Right atrium auricular region (tissue), 2 donors: ENCODE measurements at regions not wholly inside any gene's neighbourhood (a gene's known extent, or its start where the extent isn't known, plus 50 kb on each side); places are given as distances from the start of the nearest gene placed in this dataset.

ENCODE experiments used
- DNase-seq: peaks from one replicate; pipeline ENCODE4 v3.0.0-alpha.2; 2019; ENCODE audit warnings: low spot score
- H3K27ac ChIP-seq, 2 donors: fragments of 200-600 bp; sonication (generic); 1 replicate in 1 of 2; 2 replicates in 1 of 2; pipeline ENCODE4 v1.5.1; 2016 to 2019
- H3K27me3 ChIP-seq, 2 donors: fragments of 200-600 bp; sonication (generic); one replicate each; pipeline versions ENCODE4 v1.5.1 to v1.6.0; 2017 to 2019
- H3K36me3 ChIP-seq: fragments of 200-600 bp; sonication (generic); one replicate; pipeline ENCODE4 v1.5.1; 2016
- H3K4me1 ChIP-seq, 2 donors: fragments of 200-600 bp; sonication (generic); one replicate each; pipeline versions ENCODE4 v1.5.1 to v1.6.0; 2017 to 2019
- H3K4me3 ChIP-seq, 2 donors: fragments of 200-600 bp; sonication (generic); 1 replicate in 1 of 2; 2 replicates in 1 of 2; pipeline ENCODE4 v1.5.1; 2017 to 2019; ENCODE audit warnings: mild to moderate bottlenecking in 1 of 2, moderate library complexity in 1 of 2
- H3K9me3 ChIP-seq, 2 donors: fragments of 200-600 bp; sonication (generic); one replicate each; pipeline ENCODE4 v1.5.1; 2019
- CTCF ChIP-seq, 2 donors: fragments of 200-600 bp; sonication (generic); IDR thresholded peaks; one replicate each; pipeline ENCODE4 v1.5.1; 2019; ENCODE audit warnings: antibody characterized with exemption in 2 of 2

DNA sequence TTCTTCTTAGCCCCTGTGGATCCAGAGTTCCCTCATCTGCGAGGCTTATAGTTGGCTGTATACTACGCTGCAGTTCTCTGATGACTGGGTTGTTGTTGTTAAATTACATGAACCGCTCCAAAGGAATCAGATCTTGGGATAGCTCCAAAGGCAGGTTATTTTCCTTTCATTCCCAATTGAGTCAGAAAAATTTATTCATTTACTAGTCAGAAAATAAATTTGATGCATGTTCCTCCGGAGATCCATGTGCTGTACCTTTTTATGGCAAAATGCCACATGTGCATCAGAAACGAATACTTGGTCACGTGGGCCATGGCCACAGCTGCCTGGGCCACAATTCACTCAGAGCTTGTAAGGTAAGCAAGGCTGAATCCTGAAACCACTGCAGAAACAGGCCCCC, 304.0 kb downstream of the NR2F1-AS1 start:
- no peaks in the 10 kb centered on the region for H3K4me1 ChIP-seq
- no peak for TF ChIP-seq CTCF (IDR thresholded peaks at IDR 0.05)
- no peak overlapping the region for H3K4me3 ChIP-seq
- H3K27ac ChIP-seq, result no peak overlapping the region
- H3K36me3 ChIP-seq, result no peaks in the 10 kb centered on the region
- no peak for DNase-seq
- H3K27me3 ChIP-seq, result no peaks in the 10 kb centered on the region
- no peaks in the 10 kb centered on the region for H3K9me3 ChIP-seq

- Histone ChIP-seq H3K4me3 (no peak overlapping the region), H3K4me1 (no peaks in the 10 kb centered on the region), H3K27ac (no peak overlapping the region), H3K27me3 (no peaks in the 10 kb centered on the region), H3K9me3 (no peaks in the 10 kb centered on the region), H3K36me3 (no peaks in the 10 kb centered on the region)
- DNase-seq, result no peak
- TF ChIP-seq CTCF (IDR thresholded peaks at IDR 0.05), result no peak
Observed at GRCh38 chr5:93275376-93275775, 305.6 kb downstream of the NR2F1-AS1 start.

DNA sequence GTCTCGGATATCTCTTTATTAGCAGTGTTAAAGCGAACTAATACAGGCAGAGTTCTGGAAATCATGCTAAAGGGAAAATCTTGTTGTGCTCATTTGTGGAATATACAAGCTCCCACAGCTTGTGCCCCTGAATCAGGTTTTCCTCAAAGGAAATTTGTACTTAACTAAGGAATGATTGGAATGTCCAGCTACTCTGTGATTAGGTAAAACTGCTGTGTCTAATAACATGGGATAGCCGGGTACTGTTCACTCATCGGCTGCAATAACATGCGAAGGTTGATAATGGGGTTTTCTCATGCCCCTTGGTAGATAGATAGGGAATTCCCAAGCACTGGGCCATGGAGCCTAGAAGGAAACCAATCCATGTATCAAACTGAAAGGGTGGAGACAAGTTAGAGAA, 306.7 kb downstream of the NR2F1-AS1 start:
- H3K27me3 ChIP-seq, result no peaks in the 10 kb centered on the region
- H3K27ac ChIP-seq, result no peak overlapping the region
- no peaks in the 10 kb centered on the region for H3K9me3 ChIP-seq
- H3K4me3 ChIP-seq, result no peak overlapping the region
- H3K36me3 ChIP-seq, result no peaks in the 10 kb centered on the region
- TF ChIP-seq CTCF (IDR thresholded peaks at IDR 0.05), result no peak
- no peak for DNase-seq
- H3K4me1 ChIP-seq, result no peaks in the 10 kb centered on the region

GRCh38 chr5:93273176-93273575, 307.8 kb downstream of the NR2F1-AS1 start:
- TF ChIP-seq CTCF (IDR thresholded peaks at IDR 0.05), result no peak
- no peaks in the 10 kb centered on the region for H3K9me3 ChIP-seq
- no peak overlapping the region for H3K4me3 ChIP-seq
- H3K27ac ChIP-seq, result no peak overlapping the region
- H3K27me3 ChIP-seq, result no peaks in the 10 kb centered on the region
- no peaks in the 10 kb centered on the region for H3K36me3 ChIP-seq
- no peak for DNase-seq
- no peaks in the 10 kb centered on the region for H3K4me1 ChIP-seq

- Histone ChIP-seq H3K4me1 (no peaks in the 10 kb centered on the region), H3K27ac (no peak overlapping the region), H3K9me3 (no peaks in the 10 kb centered on the region), H3K4me3 (no peak overlapping the region), H3K36me3 (no peaks in the 10 kb centered on the region), H3K27me3 (no peaks in the 10 kb centered on the region)
- DNase-seq, result no peak
- no peak for TF ChIP-seq CTCF (IDR thresholded peaks at IDR 0.05)
Observed at GRCh38 chr5:93272108-93272507, 308.9 kb downstream of the NR2F1-AS1 start.

DNA sequence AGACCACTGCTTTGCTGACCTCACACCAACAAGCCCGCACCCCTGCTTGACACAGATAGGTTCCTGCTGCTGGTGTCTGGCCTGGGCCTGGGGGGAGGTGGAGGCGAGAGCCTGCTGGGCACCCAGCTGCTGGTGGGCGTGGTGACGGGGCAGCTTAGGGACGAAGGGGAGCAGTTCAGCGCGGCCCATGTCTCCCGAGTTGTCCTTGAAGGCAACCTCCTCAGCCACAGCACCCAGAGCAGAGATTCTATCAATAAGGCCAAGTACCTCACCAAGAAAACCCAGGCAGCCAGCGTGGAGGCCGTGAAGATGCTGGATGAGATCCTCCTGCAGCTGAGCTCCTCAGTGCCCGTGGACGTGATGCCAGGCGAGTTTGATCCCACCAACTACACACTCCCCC, 313.3 kb downstream of the NR2F1-AS1 start:
- TF ChIP-seq CTCF (IDR thresholded peaks at IDR 0.05), result no peak
- Histone ChIP-seq H3K27me3 (no peaks in the 10 kb centered on the region), H3K27ac (no peak overlapping the region), H3K4me3 (no peak overlapping the region), H3K36me3 (no peaks in the 10 kb centered on the region), H3K4me1 (no peaks in the 10 kb centered on the region), H3K9me3 (no peaks in the 10 kb centered on the region)
- no peak for DNase-seq
